SW 1271 (cell line): ENCODE measurements at regions not wholly inside any gene's neighbourhood (a gene's known extent, or its start where the extent isn't known, plus 50 kb on each side); places are given as distances from the start of the nearest gene placed in this dataset.
"Not testable (repeated sequence)": the region's sequence is repeated elsewhere in the genome, so short reads cannot be mapped to it uniquely, and the experiment has no call there.

Experiments
- DNase-seq, 2 experiments: peaks; one replicate each; lab custom pipeline; 2025; lab: John Stamatoyannopoulos, UW

- DNase-seq, result not testable (repeated sequence)
Observed at GRCh38 chr2:208800887-208801286, 394.3 kb downstream of the PTH2R start.

GRCh38 chr2:208807756-208808155 lies 401.2 kb downstream of the PTH2R start:
- no peak for DNase-seq

- DNase-seq, result not testable (repeated sequence)
Observed at GRCh38 chr2:208811885-208812284, 405.3 kb downstream of the PTH2R start.

GRCh38 chr2:208819190-208819589 lies 412.6 kb downstream of the PTH2R start:
- no peak for DNase-seq

- peak in 1 of 2 experiments; percentile 44 for DNase-seq
Observed at GRCh38 chr2:208820014-208820688, 413.6 kb downstream of the PTH2R start.

- DNase-seq, result no peak
Observed at GRCh38 chr2:208827109-208827508, 420.5 kb downstream of the PTH2R start.

GRCh38 chr2:208827549-208828221 lies 421.1 kb downstream of the PTH2R start:
- DNase-seq, result no peak

GRCh38 chr2:208830203-208830602 lies 423.6 kb downstream of the PTH2R start:
- no peak for DNase-seq

- DNase-seq, result no peak
Observed at GRCh38 chr2:208847651-208848050, 441.1 kb downstream of the PTH2R start.

GRCh38 chr2:208854717-208855116 lies 448.1 kb downstream of the PTH2R start:
- no peak for DNase-seq

- DNase-seq, result no peak
Observed at GRCh38 chr2:208867374-208867773, 460.8 kb downstream of the PTH2R start.

GRCh38 chr2:208872591-208872990 lies 466.0 kb downstream of the PTH2R start:
- no peak for DNase-seq

- DNase-seq, result no peak
Observed at GRCh38 chr2:208879666-208880065, 473.1 kb downstream of the PTH2R start.

GRCh38 chr2:208880171-208880570 lies 473.6 kb downstream of the PTH2R start:
- DNase-seq, result no peak

GRCh38 chr2:208890486-208890885 lies 483.9 kb downstream of the PTH2R start:
- no peak for DNase-seq

GRCh38 chr2:208892203-208892602 lies 485.6 kb downstream of the PTH2R start:
- no peak for DNase-seq

GRCh38 chr2:208906330-208906729 lies 499.7 kb downstream of the PTH2R start:
- DNase-seq, result no peak

GRCh38 chr2:208915401-208915800 lies 508.4 kb upstream of the MAP2 start:
- DNase-seq, result no peak

- DNase-seq, result no peak
Observed at GRCh38 chr2:208916881-208917280, 507.0 kb upstream of the MAP2 start.

- not testable (repeated sequence) for DNase-seq
Observed at GRCh38 chr2:208921358-208921757, 502.5 kb upstream of the MAP2 start.

GRCh38 chr2:208927867-208928266 lies 496.0 kb upstream of the MAP2 start:
- no peak for DNase-seq

GRCh38 chr2:208929139-208929864 lies 494.5 kb upstream of the MAP2 start:
- DNase-seq, result no peak

GRCh38 chr2:208929894-208930427 lies 493.9 kb upstream of the MAP2 start:
- no peak for DNase-seq
